ENCODE measurements at regions not wholly inside any gene's neighbourhood (a gene's known extent, or its start where the extent isn't known, plus 50 kb on each side); places are given as distances from the start of the nearest gene placed in this dataset.
"Not testable (repeated sequence)": the region's sequence is repeated elsewhere in the genome, so short reads cannot be mapped to it uniquely, and the experiment has no call there.

- no peak for DNase-seq
Observed at GRCh38 chr3:82495655-82496054, 734.2 kb upstream of the GBE1 start.

- DNase-seq = no peak
Observed at GRCh38 chr3:82494977-82495489, 733.6 kb upstream of the GBE1 start.

GRCh38 chr3:82493858-82494257 lies 732.4 kb upstream of the GBE1 start:
- no peak for DNase-seq

- no peak for DNase-seq
Observed at GRCh38 chr3:82475306-82475705, 713.9 kb upstream of the GBE1 start.

GRCh38 chr3:82474711-82475110 lies 713.3 kb upstream of the GBE1 start:
- no peak for DNase-seq

- no peak for DNase-seq
Observed at GRCh38 chr3:82473864-82474541, 712.6 kb upstream of the GBE1 start.

GRCh38 chr3:82467051-82467450 lies 705.6 kb upstream of the GBE1 start:
- no peak for DNase-seq

GRCh38 chr3:82462977-82463376 lies 701.5 kb upstream of the GBE1 start:
- DNase-seq = no peak

GRCh38 chr3:82461049-82461889 lies 699.8 kb upstream of the GBE1 start:
- peak; percentile 5 for DNase-seq

GRCh38 chr3:82448320-82448719 lies 686.9 kb upstream of the GBE1 start:
- DNase-seq = no peak

GRCh38 chr3:82428821-82429220 lies 667.4 kb upstream of the GBE1 start:
- DNase-seq = not testable (repeated sequence)

GRCh38 chr3:82424031-82424339 lies 662.5 kb upstream of the GBE1 start:
- no peak for DNase-seq

- no peak for DNase-seq
Observed at GRCh38 chr3:82423268-82424030, 662.0 kb upstream of the GBE1 start.

GRCh38 chr3:82416830-82417229 lies 655.4 kb upstream of the GBE1 start:
- no peak for DNase-seq

GRCh38 chr3:82416349-82416748 lies 654.9 kb upstream of the GBE1 start:
- DNase-seq = no peak

GRCh38 chr3:82413171-82413570 lies 651.7 kb upstream of the GBE1 start:
- no peak for DNase-seq

GRCh38 chr3:82410366-82410765 lies 648.9 kb upstream of the GBE1 start:
- DNase-seq = no peak

- DNase-seq = no peak
Observed at GRCh38 chr3:82409842-82410241, 648.4 kb upstream of the GBE1 start.

GRCh38 chr3:82392203-82392775 lies 630.8 kb upstream of the GBE1 start:
- DNase-seq = no peak

- no peak for DNase-seq
Observed at GRCh38 chr3:82390868-82391267, 629.4 kb upstream of the GBE1 start.

GRCh38 chr3:82386647-82387046 lies 625.2 kb upstream of the GBE1 start:
- DNase-seq = no peak

- DNase-seq = no peak
Observed at GRCh38 chr3:82384181-82384580, 622.7 kb upstream of the GBE1 start.

GRCh38 chr3:82382831-82383230 lies 621.4 kb upstream of the GBE1 start:
- DNase-seq = no peak

Data from NCI-H1048 (cell line).